RWPE1 (cell line): ENCODE measurements at regions not wholly inside any gene's neighbourhood (a gene's known extent, or its start where the extent isn't known, plus 50 kb on each side); places are given as distances from the start of the nearest gene placed in this dataset.

ENCODE experiments used
- CTCF ChIA-PET: fragments of 350-600 bp; sonication (Branson Sonifier 250); formaldehyde crosslinking; extraction: SDS; loops from one replicate; lab custom pipeline; 2021; lab: Yijun Ruan, JAX
- POLR2A ChIA-PET: fragments of 400-600 bp; formaldehyde crosslinking; extraction: SDS; loops from one replicate; lab custom pipeline; 2020; ENCODE audit warnings: antibody characterized with exemption; ENCODE audit not compliant: low non-redundant PET; lab: Yijun Ruan, JAX
- DNase-seq: peaks from one replicate; pipeline ENCODE4 v3.0.0; 2012; ENCODE audit warnings: low spot score
- H3K27ac ChIP-seq: fragments of 450-650 bp; 2 replicates; pipeline ENCODE4 v1.5.1; 2017
- CTCF ChIP-seq: fragments of 450-650 bp; conservative IDR thresholded peaks from 2 replicates; pipeline ENCODE4 v1.5.1; 2017; ENCODE audit warnings: low read depth, mild to moderate bottlenecking

GRCh38 chr6:16974704-16975359 is 127.0 kb upstream of the STMND1 start:
- ChIA-PET CTCF (interaction anchor here (0.6 to 0.7 kb wide), 2 partner anchors 539 to 551 kb away, joined by 3 read pairs; no protein-coding TSS in a partner anchor), POLR2A (no interaction called here)
- H3K27ac ChIP-seq = no peak overlapping the region
- DNase-seq = no peak
- no peak for TF ChIP-seq CTCF

- no peak overlapping the region for H3K27ac ChIP-seq
- POLR2A ChIA-PET = no interaction called here
- no peak for TF ChIP-seq CTCF
- CTCF ChIA-PET = interaction anchor here (0.6 kb wide), 1 partner anchor 540 kb away, joined by 3 read pairs; no protein-coding TSS in a partner anchor
- no peak for DNase-seq
These were observed 127.5 kb upstream of the STMND1 start for GRCh38 chr6:16974387-16974673.

GRCh38 chr6:16973545-16974386 is 128.1 kb upstream of the STMND1 start:
- ChIA-PET CTCF (interaction anchor here (0.6 kb wide), 1 partner anchor 540 kb away, joined by 3 read pairs; no protein-coding TSS in a partner anchor), POLR2A (no interaction called here)
- no peak for TF ChIP-seq CTCF
- H3K27ac ChIP-seq = no peak overlapping the region
- no peak for DNase-seq

- no peak for DNase-seq
- H3K27ac ChIP-seq = no peak overlapping the region
- no peak for TF ChIP-seq CTCF
- ChIA-PET CTCF (no interaction called here), POLR2A (no interaction called here)
These were observed 128.8 kb upstream of the STMND1 start for GRCh38 chr6:16973051-16973450.

GRCh38 chr6:16972535-16972934 is 129.3 kb upstream of the STMND1 start:
- no peak for DNase-seq
- H3K27ac ChIP-seq = no peak overlapping the region
- CTCF ChIA-PET = no interaction called here
- POLR2A ChIA-PET = no interaction called here
- TF ChIP-seq CTCF = no peak

- ChIA-PET POLR2A (no interaction called here), CTCF (no interaction called here)
- DNase-seq = no peak
- H3K27ac ChIP-seq = no peak overlapping the region
- TF ChIP-seq CTCF = no peak
These were observed 131.9 kb upstream of the STMND1 start for GRCh38 chr6:16969699-16970655.
